Peyer's patch (tissue), 4 donors: ENCODE measurements at regions not wholly inside any gene's neighbourhood (a gene's known extent, or its start where the extent isn't known, plus 50 kb on each side); places are given as distances from the start of the nearest gene placed in this dataset.

Source experiments
- CTCF ChIP-seq, 6 experiments: fragments of 450-650 bp in 4 of 6; fragments of 200-600 bp in 2 of 6; sonication (generic) in 1 of 6; IDR thresholded peaks; one replicate each; pipeline ENCODE4 v1.5.1; 2017 to 2019; ENCODE audit warnings: antibody characterized with exemption in 6 of 6, mild to moderate bottlenecking in 3 of 6, moderate library complexity in 1 of 6
- POLR2A ChIP-seq, 2 donors: fragments of 450-650 bp; IDR thresholded peaks; one replicate each; pipeline ENCODE4 v1.5.1; 2017; ENCODE audit warnings: antibody characterized with exemption in 2 of 2, mild to moderate bottlenecking in 2 of 2, moderate library complexity in 2 of 2

- TF ChIP-seq CTCF (IDR thresholded peaks at IDR 0.05) (no peak), POLR2A (IDR thresholded peaks at IDR 0.05) (no peak)
These were observed 126.0 kb downstream of the CD83 start for GRCh38 chr6:14243597-14243996.
